DMS 273 treated with DMSO at 0.1 percent for 48 hours (cell line): ENCODE measurements at regions not wholly inside any gene's neighbourhood (a gene's known extent, or its start where the extent isn't known, plus 50 kb on each side); places are given as distances from the start of the nearest gene placed in this dataset.
"Not testable (repeated sequence)": the region's sequence is repeated elsewhere in the genome, so short reads cannot be mapped to it uniquely, and the experiment has no call there.

Experiments
- DNase-seq: peaks from one replicate; lab custom pipeline; 2025; lab: John Stamatoyannopoulos, UW

GRCh38 chr10:109277456-109277855, 645.9 kb downstream of the XPNPEP1 start:
- DNase-seq = no peak

- DNase-seq = no peak
Measured at GRCh38 chr10:109275960-109276359, 647.4 kb downstream of the XPNPEP1 start.

GRCh38 chr10:109274681-109275080, 648.6 kb downstream of the XPNPEP1 start:
- no peak for DNase-seq

GRCh38 chr10:109270173-109270572, 653.1 kb downstream of the XPNPEP1 start:
- no peak for DNase-seq

GRCh38 chr10:109264004-109264403, 659.3 kb downstream of the XPNPEP1 start:
- DNase-seq = no peak

- no peak for DNase-seq
Measured at GRCh38 chr10:109261231-109261630, 662.1 kb downstream of the XPNPEP1 start.

- no peak for DNase-seq
Measured at GRCh38 chr10:109259293-109259692, 664.0 kb downstream of the XPNPEP1 start.

- no peak for DNase-seq
Measured at GRCh38 chr10:109253306-109253705, 670.0 kb downstream of the XPNPEP1 start.

GRCh38 chr10:109250152-109250551, 673.2 kb downstream of the XPNPEP1 start:
- DNase-seq = no peak

- DNase-seq = no peak
Measured at GRCh38 chr10:109247814-109248213, 675.5 kb downstream of the XPNPEP1 start.

- no peak for DNase-seq
Measured at GRCh38 chr10:109245821-109246220, 677.5 kb downstream of the XPNPEP1 start.

GRCh38 chr10:109239371-109239770, 683.9 kb downstream of the XPNPEP1 start:
- DNase-seq = no peak

- DNase-seq = no peak
Measured at GRCh38 chr10:109237682-109238081, 685.6 kb downstream of the XPNPEP1 start.

GRCh38 chr10:109237050-109237449, 686.3 kb downstream of the XPNPEP1 start:
- no peak for DNase-seq

- DNase-seq = not testable (repeated sequence)
Measured at GRCh38 chr10:109223533-109223932, 699.8 kb downstream of the XPNPEP1 start.

GRCh38 chr10:109219935-109220605, 703.2 kb downstream of the XPNPEP1 start:
- no peak for DNase-seq

GRCh38 chr10:109218207-109218606, 705.1 kb downstream of the XPNPEP1 start:
- DNase-seq = no peak

GRCh38 chr10:109215291-109216075, 707.8 kb downstream of the XPNPEP1 start:
- DNase-seq = no peak

GRCh38 chr10:109214891-109215290, 708.4 kb downstream of the XPNPEP1 start:
- not testable (repeated sequence) for DNase-seq

GRCh38 chr10:109207361-109207760, 716.0 kb downstream of the XPNPEP1 start:
- DNase-seq = no peak

GRCh38 chr10:109205929-109206585, 717.3 kb downstream of the XPNPEP1 start:
- no peak for DNase-seq

- no peak for DNase-seq
Measured at GRCh38 chr10:109203646-109204353, 719.5 kb downstream of the XPNPEP1 start.
